ENCODE measurements at regions not wholly inside any gene's neighbourhood (a gene's known extent, or its start where the extent isn't known, plus 50 kb on each side); places are given as distances from the start of the nearest gene placed in this dataset.

DNA sequence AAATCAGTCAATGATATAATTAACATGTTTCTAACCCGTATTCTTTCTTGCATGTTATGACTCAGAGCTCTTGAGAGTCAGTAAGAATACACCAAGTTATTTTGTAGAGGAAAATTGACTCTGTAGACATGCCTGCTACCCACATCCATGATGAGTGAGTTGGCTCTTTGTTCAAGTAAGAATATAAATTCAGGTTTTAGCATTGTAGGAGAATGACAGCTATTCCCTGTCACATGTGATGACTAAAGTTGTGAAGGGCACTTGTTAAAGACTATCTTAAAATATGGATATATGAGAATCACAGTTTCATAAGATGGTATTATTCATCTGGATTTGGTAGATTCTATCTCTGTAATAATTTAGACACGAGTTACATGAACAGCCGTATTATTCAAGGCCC, 209.1 kb downstream of the CCDC59 start:
- no peak for DNase-seq

DNA sequence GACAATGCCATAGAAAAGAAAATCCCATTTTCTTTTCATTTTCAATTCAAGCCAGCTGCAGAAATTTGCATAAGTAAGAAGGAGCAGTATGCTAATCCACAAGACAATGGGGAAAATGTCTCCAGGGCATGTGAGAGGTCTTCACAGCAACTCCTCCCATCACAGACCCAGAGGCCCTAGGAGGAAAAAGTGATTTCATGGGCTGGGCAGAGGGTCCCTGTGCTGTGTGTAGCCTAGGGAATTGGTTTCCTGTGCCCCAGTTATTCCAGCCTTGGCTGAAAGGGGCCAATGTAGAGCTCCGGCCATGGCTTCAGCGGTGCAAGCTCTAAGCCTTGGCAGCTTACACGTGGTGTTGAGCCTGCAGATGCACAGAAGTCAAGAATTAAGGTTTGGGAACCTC, 211.4 kb downstream of the CCDC59 start:
- DNase-seq, result no peak

DNA sequence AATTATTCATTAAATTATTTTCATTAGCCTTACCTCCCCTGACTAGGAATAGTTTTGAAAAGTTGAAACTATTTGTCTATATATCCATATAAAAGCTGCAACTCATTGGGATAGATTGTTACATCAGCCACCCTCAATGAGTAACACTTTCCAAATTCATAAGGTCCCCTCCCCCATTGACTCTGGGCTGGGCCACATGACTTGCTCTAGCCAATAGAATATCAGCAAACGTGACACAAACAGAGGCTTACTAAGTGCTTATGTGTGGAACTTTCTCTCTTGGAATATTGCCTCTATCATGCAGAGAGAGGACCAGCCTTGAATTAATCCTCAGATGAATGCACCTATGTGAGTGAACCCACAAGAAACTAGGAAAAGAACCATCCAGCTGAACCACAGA, 213.7 kb downstream of the CCDC59 start:
- DNase-seq, result no peak

DNA sequence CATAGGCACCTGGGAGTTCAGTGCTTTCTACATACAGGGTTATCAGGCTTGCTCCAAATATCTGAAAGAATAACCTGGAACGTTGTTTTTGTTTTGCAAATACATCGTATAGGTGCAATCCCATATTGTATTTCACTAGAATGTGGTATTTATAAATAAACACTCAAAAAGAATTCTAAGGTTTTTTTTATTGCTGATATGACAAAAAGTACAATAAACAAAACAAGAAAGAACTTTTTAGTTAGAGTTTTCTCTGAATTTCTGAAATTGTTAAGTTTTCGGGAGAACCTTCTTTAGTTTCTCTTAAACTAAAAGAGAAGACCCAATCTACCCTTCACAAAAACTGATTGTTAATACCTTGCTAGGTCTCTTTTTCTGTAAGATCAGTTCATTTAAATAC, 225.8 kb downstream of the CCDC59 start:
- DNase-seq, result no peak

DNA sequence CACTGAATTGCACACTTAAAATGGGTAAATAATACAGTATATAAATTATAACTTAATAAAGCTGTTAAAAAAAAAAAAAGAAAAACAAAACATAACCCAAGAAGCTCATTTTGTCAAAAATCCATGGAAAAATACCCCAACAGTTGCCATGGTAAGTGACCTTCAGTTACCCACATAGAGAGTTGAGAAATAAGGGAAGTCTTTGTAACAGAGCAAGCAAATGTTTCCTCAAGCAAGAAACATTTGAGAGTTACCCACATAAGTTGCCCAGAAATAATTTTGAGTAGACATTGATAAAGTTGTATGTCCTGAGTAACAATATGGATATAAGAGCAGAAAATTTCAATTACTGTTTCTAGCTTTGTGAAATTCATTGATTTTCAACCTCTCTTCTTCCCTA, 227.4 kb downstream of the CCDC59 start:
- no peak for DNase-seq

DNA sequence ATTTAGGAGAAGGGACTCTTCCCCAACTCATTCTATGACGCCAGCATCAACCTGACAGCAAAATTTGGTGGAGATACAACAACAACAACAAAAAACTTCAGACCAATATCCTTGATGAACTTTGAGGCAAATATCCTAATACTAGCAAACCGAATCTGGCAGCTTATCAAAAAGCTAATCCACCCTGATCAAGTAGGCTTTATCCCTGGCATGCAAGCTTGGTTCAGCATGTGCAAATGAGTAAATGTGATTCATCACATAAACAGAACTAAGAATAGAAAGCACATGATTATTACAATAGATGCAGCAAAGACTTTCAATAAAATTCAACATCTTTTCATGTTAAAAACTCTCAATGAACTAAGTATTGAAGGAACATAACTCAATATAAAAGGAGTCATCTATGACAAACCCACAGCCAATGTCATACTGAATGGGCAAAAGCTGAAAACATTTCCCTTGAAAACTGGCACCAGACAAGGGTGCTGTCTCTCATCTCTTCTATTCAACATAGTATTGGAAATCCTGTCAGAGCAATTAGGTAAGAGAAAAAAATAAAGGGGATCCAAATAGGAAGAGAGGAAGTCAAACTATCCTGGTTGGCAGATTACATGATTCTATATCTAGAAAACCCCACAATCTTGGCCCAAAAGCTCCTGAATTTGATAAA, 233.3 kb downstream of the CCDC59 start:
- DNase-seq, result no peak

DNA sequence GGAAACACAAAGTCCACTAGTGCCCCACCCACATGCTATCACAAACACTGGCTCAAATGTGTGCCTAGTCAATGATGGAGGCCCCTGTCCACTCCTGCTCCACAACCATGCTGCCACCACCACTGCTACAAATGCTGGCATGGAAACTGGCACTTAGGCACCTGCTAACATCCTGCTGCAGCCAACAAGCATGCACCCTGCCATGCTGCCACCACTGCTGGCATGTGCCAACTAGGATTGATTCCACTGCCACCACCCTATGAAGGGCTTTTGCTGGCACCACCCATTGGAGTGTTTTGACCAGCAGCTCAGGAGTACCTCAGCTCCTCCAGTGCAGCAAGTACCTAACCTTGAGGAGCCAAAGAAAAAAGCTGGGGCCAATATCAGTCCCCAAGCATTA, 236.6 kb downstream of the CCDC59 start:
- DNase-seq, result no peak

DNA sequence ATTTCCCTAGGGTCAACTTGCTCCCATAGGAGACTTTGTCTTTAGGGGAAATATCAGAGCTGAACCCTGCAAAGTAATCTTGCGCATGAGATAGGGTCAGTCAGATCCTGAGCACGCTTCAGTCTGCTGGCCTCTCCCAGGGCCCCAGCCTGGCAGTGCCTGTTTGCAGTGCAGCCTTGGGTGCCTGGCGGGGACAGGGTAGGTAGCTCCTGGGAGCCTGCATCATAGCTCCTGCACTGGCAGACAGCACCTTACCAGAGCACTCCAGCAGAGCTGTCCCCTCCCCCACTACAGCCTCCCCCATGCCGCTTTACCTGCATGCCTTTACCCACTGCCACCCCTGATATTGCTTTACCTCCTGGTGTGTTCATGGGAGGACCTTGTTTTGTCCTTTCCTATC, 237.3 kb downstream of the CCDC59 start:
- DNase-seq, result no peak

DNA sequence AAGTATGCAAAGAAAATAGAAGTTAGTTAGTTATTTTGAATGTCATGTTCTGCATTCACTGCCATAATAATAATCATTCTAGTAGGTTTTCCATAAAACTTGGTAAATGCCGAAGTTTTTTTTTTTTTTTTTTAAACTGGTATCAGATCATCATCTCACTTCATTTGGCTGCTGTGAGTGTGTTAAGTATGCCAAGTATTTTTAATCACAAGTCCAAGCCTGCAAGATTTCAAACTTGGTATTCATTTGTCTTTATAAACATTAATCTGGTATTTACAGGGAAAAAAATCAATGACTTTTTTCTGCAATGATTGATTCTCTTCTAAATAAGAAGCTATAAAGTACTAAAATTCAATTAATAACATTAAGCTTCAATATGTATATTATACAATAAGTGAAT, 248.9 kb downstream of the CCDC59 start:
- DNase-seq, result no peak

DNA sequence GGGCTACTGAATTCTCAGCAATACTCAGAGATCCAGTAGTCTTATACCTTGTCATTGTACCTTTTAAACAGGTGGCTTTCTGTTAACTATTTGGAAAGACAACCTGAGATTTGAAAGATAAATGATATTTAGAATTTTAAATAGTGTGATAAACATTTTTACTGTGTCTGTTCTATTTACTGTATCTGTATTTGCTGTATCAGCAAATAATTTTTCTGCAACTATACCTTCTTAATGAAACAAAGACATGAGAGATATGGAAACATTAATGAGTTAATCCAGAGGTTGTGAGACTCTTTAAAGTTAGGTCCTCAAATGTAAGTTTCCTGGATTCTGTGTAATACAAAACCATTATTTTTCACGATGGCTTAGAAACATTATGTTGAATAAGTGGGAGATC, 249.6 kb downstream of the CCDC59 start:
- no peak for DNase-seq

DNA sequence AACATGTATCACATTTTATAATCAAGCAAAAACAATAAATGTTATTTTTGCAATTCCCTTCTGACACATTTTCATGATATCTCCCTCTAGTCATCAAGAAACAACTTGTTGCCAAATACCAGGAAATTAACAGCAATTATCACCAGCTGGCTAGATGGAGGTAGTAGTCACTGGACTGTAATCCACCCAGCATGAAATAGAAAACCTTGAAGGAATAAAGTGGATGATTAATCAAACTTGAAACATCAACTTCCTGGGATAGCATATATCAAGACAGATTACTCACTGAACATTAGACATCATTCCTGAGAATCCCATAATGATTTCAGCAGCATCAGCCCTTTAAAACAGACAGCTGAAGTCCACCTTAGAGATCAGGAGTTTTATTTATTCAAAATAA, 259.0 kb downstream of the CCDC59 start:
- DNase-seq, result no peak

DNA sequence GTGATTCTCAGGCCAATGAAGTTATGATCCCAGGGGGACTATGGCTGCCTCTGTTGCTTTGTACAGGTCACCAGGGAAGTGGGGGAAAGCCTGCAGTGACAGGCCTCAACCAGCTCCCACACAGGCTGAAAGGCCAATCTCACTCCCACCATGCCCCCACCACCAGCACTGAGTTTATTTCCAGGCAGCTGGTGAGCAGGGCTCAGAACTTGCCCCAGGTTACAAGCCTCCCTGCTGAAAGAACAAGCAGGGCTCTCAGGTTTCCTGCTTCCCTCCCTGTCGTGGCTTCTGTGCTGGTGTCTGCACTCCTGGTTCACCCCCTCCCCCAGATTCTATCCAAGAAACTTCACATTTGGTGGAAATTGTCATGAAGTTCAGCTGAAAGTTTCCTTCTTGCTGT, 260.3 kb downstream of the CCDC59 start:
- DNase-seq, result no peak

DNA sequence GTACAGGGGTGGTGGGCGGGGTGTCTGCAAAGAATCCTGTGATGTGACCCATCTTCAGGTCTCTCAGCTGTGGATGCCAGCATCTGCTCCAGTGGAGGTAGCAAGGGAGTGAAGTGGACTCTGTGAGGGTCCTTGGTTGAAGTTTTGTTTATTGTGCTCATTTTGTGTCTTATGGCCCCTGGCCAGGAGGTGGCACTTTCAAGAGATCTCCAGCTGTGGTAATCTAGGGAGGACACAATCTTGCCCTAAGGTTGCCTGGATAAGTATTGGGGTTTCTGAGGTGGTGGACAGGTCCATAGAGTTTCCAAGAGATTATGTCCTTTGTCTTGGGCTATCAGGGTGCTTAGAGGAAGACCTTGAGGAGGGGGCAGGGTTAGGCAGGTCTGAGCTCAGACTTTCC, 260.7 kb downstream of the CCDC59 start:
- DNase-seq, result no peak

DNA sequence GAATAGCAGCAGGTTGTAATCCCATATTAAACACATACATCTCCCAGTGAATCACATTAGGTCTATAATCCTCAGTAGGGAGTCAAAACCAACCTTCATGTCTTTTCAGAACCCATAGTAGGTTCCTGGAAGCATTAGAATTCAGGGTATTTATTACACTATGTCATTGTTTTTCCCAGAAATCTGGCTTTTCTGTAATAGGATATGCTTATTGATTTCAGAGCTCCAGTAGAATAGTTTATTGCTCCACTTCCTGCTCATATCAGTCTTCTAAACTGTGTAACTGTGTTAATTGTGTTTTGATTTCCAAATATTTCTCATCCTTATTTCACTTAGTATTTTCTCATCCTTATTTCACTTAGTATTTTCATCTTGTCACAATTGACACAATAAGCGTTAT, 268.0 kb downstream of the CCDC59 start:
- DNase-seq, result no peak

DNA sequence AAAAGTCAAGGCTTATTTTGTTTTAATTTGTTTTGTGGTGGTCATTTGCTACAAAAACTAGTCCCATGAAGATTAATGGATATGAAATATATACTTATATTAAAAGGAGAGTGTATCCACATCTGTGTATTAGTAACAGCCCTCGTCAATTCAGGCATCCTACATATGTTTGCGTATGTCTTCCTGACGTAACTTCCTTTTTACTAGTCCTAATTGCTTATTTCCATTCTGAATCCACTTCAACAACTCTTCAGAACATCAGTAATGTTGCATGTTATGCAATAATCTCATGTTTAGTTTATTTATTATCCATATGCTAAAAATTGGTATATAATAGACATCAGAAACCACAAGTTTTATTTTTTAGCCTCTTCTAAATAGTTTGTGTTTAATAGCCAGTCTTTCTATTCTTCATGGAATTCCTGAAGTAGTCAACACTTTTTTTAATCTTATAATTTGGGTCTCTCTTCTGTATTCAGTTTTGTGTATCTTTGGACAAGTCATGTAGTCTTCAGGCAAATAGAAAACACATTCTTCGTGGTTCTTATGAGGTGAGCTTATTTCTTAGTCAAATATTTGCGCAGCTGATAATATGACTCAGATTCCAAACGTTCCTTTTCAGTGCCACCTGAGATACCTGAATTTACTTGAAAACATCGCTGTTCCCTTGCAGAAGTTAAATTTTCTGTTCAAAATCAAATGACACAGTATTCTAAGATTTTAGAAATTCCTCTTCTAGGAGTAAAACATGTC, 268.6 kb downstream of the CCDC59 start:
- no peak for DNase-seq

DNA sequence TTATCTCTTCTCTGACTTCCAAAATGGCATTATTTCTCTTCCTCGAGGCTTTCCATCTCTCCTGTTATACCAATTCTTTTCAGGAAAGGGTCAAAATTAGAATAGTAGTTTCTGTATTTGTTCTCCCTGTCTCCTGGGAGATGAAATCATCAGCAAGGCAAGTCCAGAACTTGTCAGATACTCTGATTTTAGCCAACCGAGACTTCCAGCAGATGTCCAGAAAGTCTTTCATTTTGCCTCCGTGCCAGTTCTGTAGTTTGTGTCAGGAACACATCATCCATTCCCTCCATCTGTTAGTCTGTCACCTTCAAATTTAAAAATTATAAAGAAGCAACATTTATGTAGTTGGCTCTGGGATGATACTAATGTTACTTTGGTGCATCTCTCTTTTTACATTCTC, 275.7 kb downstream of the CCDC59 start:
- no peak for DNase-seq

DNA sequence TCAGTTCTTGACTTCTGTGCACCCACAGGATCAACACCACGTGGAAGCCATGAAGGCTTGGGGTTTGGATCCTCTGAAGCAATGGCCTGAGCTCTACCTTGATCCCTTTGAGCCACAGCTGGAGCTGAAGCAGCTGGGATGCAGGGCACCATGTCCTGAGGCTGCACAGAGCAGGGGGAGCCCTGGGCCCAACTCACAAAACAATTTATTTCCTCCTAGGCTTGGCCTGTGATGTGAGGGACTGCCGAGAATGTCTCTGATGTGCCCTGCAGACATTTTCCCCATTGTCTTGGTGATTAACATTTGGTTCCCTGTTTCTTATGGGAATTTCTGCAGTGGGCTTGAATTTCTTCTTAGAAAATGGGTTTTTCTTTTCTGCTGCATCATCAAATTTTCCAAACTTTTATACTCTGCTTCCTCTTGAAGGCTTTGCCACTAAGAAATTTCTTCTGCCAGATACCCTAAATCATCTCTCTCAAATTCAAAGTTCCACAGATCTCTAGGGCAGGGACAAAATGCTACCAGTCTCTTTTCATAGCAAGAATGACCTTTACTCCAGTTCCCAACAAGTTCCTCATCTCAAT, 288.2 kb downstream of the CCDC59 start:
- no peak for DNase-seq

DNA sequence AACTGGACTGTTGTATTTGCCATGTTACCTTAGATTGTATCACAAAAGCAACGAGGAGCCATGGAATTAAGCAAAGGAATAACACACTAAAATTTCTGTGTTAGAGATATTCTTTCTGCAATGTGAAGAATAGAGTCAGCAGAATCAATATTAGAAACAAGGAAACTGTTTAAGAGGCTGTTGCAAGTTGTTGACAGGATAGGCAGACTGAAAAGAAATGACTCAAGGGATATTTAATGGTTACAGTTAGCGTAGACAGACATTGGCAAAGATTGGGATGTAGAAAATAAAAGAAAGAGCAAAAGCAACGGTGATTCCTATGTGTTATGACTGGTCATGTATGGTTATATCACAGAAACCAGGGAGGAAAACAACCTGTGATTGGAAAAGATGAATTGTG, 299.0 kb upstream of the PPFIA2 start:
- DNase-seq, result no peak

DNA sequence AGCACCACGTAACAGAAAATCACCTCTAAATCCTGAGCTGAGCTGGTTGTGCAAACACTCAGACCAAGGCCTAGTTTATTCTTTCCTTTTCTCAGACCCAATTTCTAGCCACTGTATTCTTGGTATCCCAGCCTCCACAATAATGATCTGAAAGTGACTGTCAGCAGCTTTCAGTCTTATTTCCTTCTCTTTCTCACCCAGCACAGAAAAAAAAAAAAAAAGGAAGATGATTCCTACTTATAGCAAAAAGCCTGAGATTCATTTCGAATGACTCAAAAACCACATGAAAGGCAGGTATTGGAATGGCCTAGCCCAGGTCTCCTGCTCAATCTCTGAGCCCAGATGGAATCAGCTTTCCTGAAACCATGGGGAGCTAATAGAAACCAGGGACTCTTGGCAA, 298.6 kb upstream of the PPFIA2 start:
- DNase-seq, result no peak

DNA sequence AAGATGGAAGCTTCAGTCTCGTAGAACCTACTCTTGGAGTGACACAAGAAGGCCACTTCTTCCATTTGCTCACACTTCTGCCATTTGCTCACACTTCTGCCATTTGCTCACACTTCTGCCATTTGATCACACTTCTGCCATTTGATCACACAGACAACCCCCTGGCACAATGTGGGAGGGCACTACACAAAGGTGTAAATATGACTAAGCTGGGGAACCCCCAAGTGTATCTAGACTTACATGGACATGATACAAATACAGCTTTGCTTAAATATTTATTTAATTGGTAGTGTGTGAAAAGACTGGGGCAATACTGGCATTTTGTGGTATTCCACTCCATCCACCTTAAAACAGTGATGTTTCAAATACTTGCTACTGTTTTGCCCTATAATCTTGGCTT, 296.2 kb upstream of the PPFIA2 start:
- DNase-seq, result no peak

DNA sequence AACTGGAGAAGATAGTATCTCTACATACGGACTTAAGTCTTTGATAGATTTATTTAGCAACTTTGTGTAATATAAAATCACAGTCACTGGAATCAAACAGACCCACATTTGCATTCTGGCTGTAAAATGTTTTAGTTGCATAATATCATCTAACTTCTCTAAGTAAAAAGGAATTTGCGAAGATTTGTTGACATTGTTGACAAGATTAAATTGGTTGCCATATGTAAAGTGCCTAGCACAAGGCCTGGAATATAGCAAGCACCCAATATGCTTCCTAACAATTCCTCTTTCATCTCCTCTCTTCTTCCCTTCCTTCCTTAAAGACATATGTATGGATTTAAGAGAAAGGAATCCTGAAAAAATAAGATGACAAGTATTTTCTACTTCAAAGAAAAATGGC, 295.4 kb upstream of the PPFIA2 start:
- no peak for DNase-seq

DNA sequence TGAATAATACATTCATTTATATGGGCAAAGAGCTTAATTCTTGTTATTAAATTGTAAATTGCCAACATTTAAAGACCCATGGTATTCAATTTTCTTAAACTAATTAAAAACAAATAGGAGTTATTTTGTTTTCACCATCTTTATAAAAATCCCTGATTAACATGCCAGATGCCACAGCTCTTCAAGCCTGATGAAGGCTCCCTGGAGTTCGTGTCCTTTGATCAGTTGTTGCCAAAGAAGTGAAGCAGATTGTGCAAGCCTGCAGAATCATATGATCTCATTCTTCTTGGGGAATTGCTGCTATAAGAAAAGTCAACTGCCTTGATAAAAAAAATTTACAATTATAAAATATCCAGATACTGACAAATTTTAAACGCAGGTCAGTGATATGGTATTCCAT, 288.3 kb upstream of the PPFIA2 start:
- no peak for DNase-seq

DNA sequence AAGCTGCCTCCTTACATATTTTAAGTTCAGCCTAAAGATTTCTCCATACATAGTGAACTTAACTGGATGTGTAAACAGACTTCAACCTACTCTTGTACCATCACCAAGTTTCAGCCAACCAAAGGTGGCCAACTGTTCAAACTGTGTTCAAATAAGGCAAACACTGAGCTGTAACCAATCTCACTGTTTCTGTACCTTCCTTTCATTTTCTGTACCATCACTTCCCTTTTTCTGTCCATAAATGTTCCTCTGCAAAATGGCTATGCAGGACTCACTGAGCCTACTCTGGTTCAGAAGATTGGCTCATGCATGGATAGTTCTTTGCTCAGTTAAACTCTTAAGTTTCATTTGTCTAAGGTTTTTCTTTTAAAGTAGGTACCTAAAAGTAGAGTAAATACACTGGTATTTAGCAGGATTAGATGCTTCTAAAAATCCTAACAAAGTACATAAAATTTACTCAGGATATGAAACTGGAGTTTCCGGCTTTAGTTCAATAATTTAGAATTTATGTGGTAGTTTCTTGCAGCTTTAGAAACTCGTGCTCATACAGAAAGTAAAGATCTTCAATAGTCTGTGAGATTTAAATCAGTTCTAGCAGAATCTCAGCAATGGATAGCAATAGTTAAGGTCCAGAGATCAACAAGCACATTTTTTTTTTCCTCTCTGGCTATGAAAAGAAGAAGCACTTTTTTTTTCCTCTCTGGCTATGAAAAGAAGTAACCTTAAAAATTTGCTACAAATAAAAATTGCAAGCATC, 282.0 kb upstream of the PPFIA2 start:
- DNase-seq, result no peak

DNA sequence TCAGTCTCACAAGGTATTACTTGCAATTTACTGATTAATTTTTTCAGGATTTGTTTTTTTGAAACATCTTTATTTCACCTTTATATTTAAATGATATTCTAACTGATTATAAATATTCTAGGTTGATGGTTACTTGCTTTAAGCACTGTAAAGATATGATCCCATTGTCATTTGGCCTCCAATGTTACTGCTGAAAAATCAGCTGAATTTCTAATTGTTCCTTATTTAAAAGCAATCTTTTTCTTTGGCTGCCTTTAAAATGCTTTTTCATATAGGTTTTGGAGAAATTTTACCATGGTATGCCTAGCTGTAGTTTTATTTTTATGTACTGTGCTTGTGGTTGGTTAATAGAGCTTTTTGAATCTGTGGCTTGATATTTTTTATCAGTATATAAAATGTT, 275.6 kb upstream of the PPFIA2 start:
- DNase-seq, result no peak

Measured in CD4-positive, alpha-beta T cell treated with Interleukin-17A for 1 hour (primary cell).